Osteoblast (primary cell): ENCODE measurements at regions not wholly inside any gene's neighbourhood (a gene's known extent, or its start where the extent isn't known, plus 50 kb on each side); places are given as distances from the start of the nearest gene placed in this dataset.

ENCODE experiments used
- DNase-seq: peaks from one replicate; pipeline ENCODE4 v3.0.0; 2011; ENCODE audit warnings: low spot score, mixed read lengths; ENCODE audit not compliant: insufficient read length; ENCODE audit errors: missing footprints
- H2AFZ ChIP-seq: 2 replicates; pipeline ENCODE4 v1.6.0; 2011; ENCODE audit warnings: mild to moderate bottlenecking, low read length
- H3K27ac ChIP-seq: 2 replicates; pipeline ENCODE4 v1.5.1; 2011; ENCODE audit warnings: mild to moderate bottlenecking, low read depth, low read length, moderate library complexity
- H3K27me3 ChIP-seq: 2 replicates; pipeline ENCODE4 v1.6.0; 2012; ENCODE audit warnings: mild to moderate bottlenecking, control low read depth, inconsistent platforms, low read length, moderate library complexity; ENCODE audit not compliant: insufficient read depth
- H3K36me3 ChIP-seq: 2 replicates; pipeline ENCODE4 v1.5.1; 2011; ENCODE audit warnings: mild to moderate bottlenecking, low read length, control low read depth, moderate library complexity; ENCODE audit not compliant: insufficient read depth
- H3K4me1 ChIP-seq: 2 replicates; pipeline ENCODE4 v1.5.1; 2011; ENCODE audit warnings: mild to moderate bottlenecking, low read length, control low read depth, moderate library complexity; ENCODE audit not compliant: insufficient read depth
- H3K4me2 ChIP-seq: 2 replicates; pipeline ENCODE4 v1.6.0; 2011; ENCODE audit warnings: mild to moderate bottlenecking, low read length; ENCODE audit not compliant: insufficient read depth
- H3K4me3 ChIP-seq: fragments of 200-600 bp; sonication (generic); 3 replicates; pipeline ENCODE4 v1.5.1; 2012; ENCODE audit warnings: mild to moderate bottlenecking, low read length, inconsistent platforms; ENCODE audit not compliant: insufficient read depth
- H3K79me2 ChIP-seq: 2 replicates; pipeline ENCODE4 v1.6.0; 2012; ENCODE audit warnings: mild to moderate bottlenecking, low read length, control low read depth, inconsistent platforms; ENCODE audit not compliant: insufficient read depth
- H3K9me3 ChIP-seq: 2 replicates; pipeline ENCODE4 v1.5.1; 2011; ENCODE audit warnings: low read depth, low read length, control low read depth
- H4K20me1 ChIP-seq: 2 replicates; pipeline ENCODE4 v1.6.0; 2012; ENCODE audit warnings: mild to moderate bottlenecking, low read length, control low read depth; ENCODE audit not compliant: insufficient read depth
- TF ChIP-seq, protein P1 (sequence below): IDR thresholded peaks from 2 replicates; pipeline ENCODE4 v1.5.1; 2011; ENCODE audit warnings: mild to moderate bottlenecking, low read depth, low read length, moderate library complexity; ENCODE audit errors: extremely low read depth

- H3K9me3 ChIP-seq: no peaks in the 10 kb centered on the region
- DNase-seq: no peak
- H3K4me1 ChIP-seq: no peaks in the 10 kb centered on the region
- H3K36me3 ChIP-seq: no peaks in the 10 kb centered on the region
- H2AFZ ChIP-seq: no peak overlapping the region
- no peaks in the 10 kb centered on the region for H3K79me2 ChIP-seq
- H3K27ac ChIP-seq: no peak overlapping the region
- TF ChIP-seq, protein P1, sequence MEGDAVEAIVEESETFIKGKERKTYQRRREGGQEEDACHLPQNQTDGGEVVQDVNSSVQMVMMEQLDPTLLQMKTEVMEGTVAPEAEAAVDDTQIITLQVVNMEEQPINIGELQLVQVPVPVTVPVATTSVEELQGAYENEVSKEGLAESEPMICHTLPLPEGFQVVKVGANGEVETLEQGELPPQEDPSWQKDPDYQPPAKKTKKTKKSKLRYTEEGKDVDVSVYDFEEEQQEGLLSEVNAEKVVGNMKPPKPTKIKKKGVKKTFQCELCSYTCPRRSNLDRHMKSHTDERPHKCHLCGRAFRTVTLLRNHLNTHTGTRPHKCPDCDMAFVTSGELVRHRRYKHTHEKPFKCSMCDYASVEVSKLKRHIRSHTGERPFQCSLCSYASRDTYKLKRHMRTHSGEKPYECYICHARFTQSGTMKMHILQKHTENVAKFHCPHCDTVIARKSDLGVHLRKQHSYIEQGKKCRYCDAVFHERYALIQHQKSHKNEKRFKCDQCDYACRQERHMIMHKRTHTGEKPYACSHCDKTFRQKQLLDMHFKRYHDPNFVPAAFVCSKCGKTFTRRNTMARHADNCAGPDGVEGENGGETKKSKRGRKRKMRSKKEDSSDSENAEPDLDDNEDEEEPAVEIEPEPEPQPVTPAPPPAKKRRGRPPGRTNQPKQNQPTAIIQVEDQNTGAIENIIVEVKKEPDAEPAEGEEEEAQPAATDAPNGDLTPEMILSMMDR: no peak
- no peaks in the 10 kb centered on the region for H4K20me1 ChIP-seq
- H3K27me3 ChIP-seq: no peaks in the 10 kb centered on the region
- H3K4me3 ChIP-seq: no peak overlapping the region
- no peak overlapping the region for H3K4me2 ChIP-seq
These were observed 288.4 kb upstream of the KIRREL3 start for GRCh38 chr11:127288926-127289325.

GRCh38 chr11:127281534-127281933 lies 281.0 kb upstream of the KIRREL3 start:
- Histone ChIP-seq H3K27me3 (no peaks in the 10 kb centered on the region), H3K4me2 (no peak overlapping the region), H3K36me3 (no peaks in the 10 kb centered on the region), H3K79me2 (no peaks in the 10 kb centered on the region), H3K27ac (no peak overlapping the region), H3K9me3 (no peaks in the 10 kb centered on the region), H4K20me1 (no peaks in the 10 kb centered on the region), H2AFZ (no peak overlapping the region), H3K4me1 (no peaks in the 10 kb centered on the region), H3K4me3 (no peak overlapping the region)
- TF ChIP-seq, protein P1: no peak
- no peak for DNase-seq

DNA sequence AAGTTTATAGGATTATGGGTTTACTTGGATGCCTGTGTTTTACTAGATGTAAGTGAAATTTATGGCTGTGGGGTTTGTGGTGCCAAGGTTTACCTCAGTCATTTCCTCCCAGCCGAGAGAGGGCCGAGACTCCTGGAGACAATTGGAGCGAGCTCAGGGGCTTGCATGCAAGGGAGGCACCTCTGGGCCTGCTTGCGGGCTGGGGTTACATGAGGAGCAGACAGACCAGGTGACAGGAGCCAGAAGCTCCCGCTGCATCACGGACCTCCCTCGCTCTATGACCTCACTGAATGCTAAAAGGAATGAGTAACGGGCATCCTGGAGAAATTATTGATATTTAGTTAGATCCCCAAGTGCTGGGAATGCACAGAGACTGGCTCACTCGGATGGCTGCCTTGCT lies 275.2 kb upstream of the KIRREL3 start:
- no peaks in the 10 kb centered on the region for H3K79me2 ChIP-seq
- no peaks in the 10 kb centered on the region for H3K9me3 ChIP-seq
- TF ChIP-seq, protein P1: no peak
- H3K27me3 ChIP-seq: no peaks in the 10 kb centered on the region
- no peaks in the 10 kb centered on the region for H3K4me1 ChIP-seq
- H3K4me2 ChIP-seq: no peak overlapping the region
- no peaks in the 10 kb centered on the region for H4K20me1 ChIP-seq
- no peak overlapping the region for H3K4me3 ChIP-seq
- no peak overlapping the region for H3K27ac ChIP-seq
- no peaks in the 10 kb centered on the region for H3K36me3 ChIP-seq
- H2AFZ ChIP-seq: no peak overlapping the region
- DNase-seq: no peak

DNA sequence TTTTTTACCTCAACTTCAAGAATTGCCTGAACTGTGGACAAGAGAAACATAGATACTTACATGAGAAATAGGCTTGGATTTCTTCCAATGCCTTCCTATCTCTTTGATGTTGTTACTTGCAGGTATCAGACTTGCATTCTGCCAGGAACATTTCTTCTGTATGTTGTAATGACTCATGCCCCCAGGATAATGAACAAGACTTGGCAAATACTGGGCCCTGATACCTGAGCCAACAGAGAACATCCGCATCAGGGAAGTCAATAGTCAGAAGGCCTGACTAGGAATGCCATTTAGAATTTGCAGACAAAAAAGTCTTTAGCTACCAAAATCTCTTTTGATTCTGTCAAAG lies 273.7 kb upstream of the KIRREL3 start:
- Histone ChIP-seq H3K36me3 (no peaks in the 10 kb centered on the region), H3K4me1 (no peaks in the 10 kb centered on the region), H3K27ac (no peak overlapping the region), H3K9me3 (no peaks in the 10 kb centered on the region), H2AFZ (no peak overlapping the region), H4K20me1 (no peaks in the 10 kb centered on the region), H3K4me3 (no peak overlapping the region), H3K27me3 (no peaks in the 10 kb centered on the region), H3K79me2 (no peaks in the 10 kb centered on the region), H3K4me2 (no peak overlapping the region)
- TF ChIP-seq, protein P1: no peak
- no peak for DNase-seq
